HepG2 (cell line): ENCODE measurements at regions not wholly inside any gene's neighbourhood (a gene's known extent, or its start where the extent isn't known, plus 50 kb on each side); places are given as distances from the start of the nearest gene placed in this dataset.

Source experiments
- ATAC-seq: fragments of 200-7000 bp; cut with Tn5 transposase; 3 replicates; pipeline ENCODE4 v1.9.1; 2020; ENCODE audit warnings: mild to moderate bottlenecking, moderate library complexity
- BruUV-seq: library from RNA; stranded (reverse); fragments of 400-500 nt; replicated peaks from 2 replicates; lab custom pipeline; 2021; lab: Mats Ljungman, UMichigan
- CTCF ChIA-PET: fragments of 300-600 bp; formaldehyde crosslinking; extraction: SDS; loops from one replicate; lab custom pipeline; 2021; ENCODE audit warnings: low total read pairs, inconsistent platforms, low intra/inter-chr PET ratio; lab: Yijun Ruan, JAX
- POLR2A ChIA-PET: fragments of 350-600 bp; sonication (Branson Sonifier 250); formaldehyde crosslinking; loops from one replicate; lab custom pipeline; 2020; ENCODE audit warnings: antibody characterized with exemption, inconsistent platforms; lab: Yijun Ruan, JAX
- DNase-seq: peaks from one replicate; pipeline ENCODE4 v3.0.0-alpha.2; 2015; ENCODE audit warnings: low spot score
- FAIRE-seq: peaks from 3 replicates; lab custom pipeline; 2011; peaks lifted over from hg19 to GRCh38; lab: Jason Lieb, UNC
- H2AFZ ChIP-seq: one replicate; pipeline ENCODE4 v1.6.1; 2011; ENCODE audit warnings: low read length, inconsistent platforms
- H3K27ac ChIP-seq: fragments of 300-600 bp; 3 replicates; pipeline ENCODE4 v1.8.0; 2011; ENCODE audit warnings: mixed run types, mild to moderate bottlenecking, mixed read lengths, low read length, inconsistent platforms; ENCODE audit not compliant: insufficient read depth; ENCODE audit errors: extremely low read length
- H3K27me3 ChIP-seq, 2 experiments: fragments of 200-600 bp in 1 of 2; 2 replicates in 1 of 2; 3 replicates in 1 of 2; pipeline versions ENCODE4 v1.6.0 to v1.8.0; 2011; ENCODE audit warnings: low read length in 2 of 2, mild to moderate bottlenecking in 2 of 2, moderate library complexity in 2 of 2, inconsistent platforms in 1 of 2; ENCODE audit not compliant: insufficient read depth in 2 of 2, control insufficient read depth in 1 of 2
- H3K36me3 ChIP-seq, 2 experiments: fragments of 200-600 bp in 1 of 2; replicated peaks in 1 of 2; 2 replicates in 1 of 2; 3 replicates in 1 of 2; pipeline versions ENCODE4 v1.5.1 to v1.8.0; 2011; ENCODE audit warnings: low read length in 2 of 2, inconsistent platforms in 1 of 2; ENCODE audit not compliant: insufficient read depth in 2 of 2, control insufficient read depth in 1 of 2
- H3K4me1 ChIP-seq: 2 replicates; pipeline ENCODE4 v1.5.1; 2012; ENCODE audit warnings: low read length, inconsistent platforms; ENCODE audit not compliant: insufficient read depth
- H3K4me2 ChIP-seq: 2 replicates; pipeline ENCODE4 v1.6.0; 2011; ENCODE audit warnings: low read depth, low read length, inconsistent platforms
- H3K4me3 ChIP-seq, 3 experiments: fragments of 200-600 bp in 1 of 3; sonication (generic), shearing (Covaris generic) in 1 of 3; replicated peaks in 1 of 3; 2 replicates each; pipeline ENCODE4 v1.5.1; 2011 to 2016; ENCODE audit warnings: low read length in 3 of 3, inconsistent platforms in 2 of 3, low read depth in 2 of 3, mild to moderate bottlenecking in 2 of 3, control low read depth in 1 of 3, mixed read lengths in 1 of 3; ENCODE audit not compliant: insufficient read depth in 1 of 3
- H3K79me2 ChIP-seq: one replicate; pipeline ENCODE4 v1.6.1; 2011; ENCODE audit warnings: low read length, inconsistent platforms; ENCODE audit not compliant: insufficient read depth
- H3K9ac ChIP-seq: 2 replicates; pipeline ENCODE4 v1.6.0; 2011; ENCODE audit warnings: mild to moderate bottlenecking, low read depth, low read length, inconsistent platforms; ENCODE audit not compliant: insufficient read depth
- H3K9me3 ChIP-seq: 2 replicates; pipeline ENCODE4 v1.5.1; 2012; ENCODE audit warnings: mild to moderate bottlenecking, low read length
- H4K20me1 ChIP-seq: 2 replicates; pipeline ENCODE4 v1.6.0; 2011; ENCODE audit warnings: inconsistent platforms, mild to moderate bottlenecking, low read length, moderate library complexity; ENCODE audit not compliant: insufficient read depth
- CENPX ChIP-seq: sonication (generic); formaldehyde crosslinking; IDR thresholded peaks from 2 replicates; pipeline ENCODE4 v1.9.0; 2021; ENCODE audit warnings: mild to moderate bottlenecking, missing genetic modification reagents, moderate library complexity
- GTF2F1 ChIP-seq: fragments of 150-350 bp; IDR thresholded peaks from 2 replicates; pipeline ENCODE4 v1.6.1; 2014; ENCODE audit warnings: low read length
- JUN ChIP-seq: sonication (generic); formaldehyde crosslinking; IDR thresholded peaks from 2 replicates; pipeline ENCODE4 v1.4.0; 2020; ENCODE audit warnings: mild to moderate bottlenecking, missing genetic modification reagents
- MBD4 ChIP-seq: IDR thresholded peaks from 2 replicates; pipeline ENCODE4 v1.6.1; 2012; ENCODE audit warnings: low read length, inconsistent platforms, borderline replicate concordance
- MTERF4 ChIP-seq: sonication (generic); formaldehyde crosslinking; IDR thresholded peaks from 2 replicates; pipeline ENCODE4 v1.8.0; 2023; ENCODE audit warnings: mild to moderate bottlenecking, missing genetic modification reagents
- MTF1 ChIP-seq: sonication (generic); formaldehyde crosslinking; IDR thresholded peaks from 2 replicates; pipeline ENCODE4 v1.5.0; 2020; ENCODE audit warnings: missing genetic modification reagents
- NFRKB ChIP-seq: fragments of 450-650 bp; IDR thresholded peaks from 2 replicates; pipeline ENCODE4 v1.6.1; 2017
- POLR2A ChIP-seq, 2 experiments: IDR thresholded peaks; 2 replicates each; pipeline ENCODE4 v1.6.1; 2011; ENCODE audit warnings: low read depth in 2 of 2, low read length in 2 of 2, mild to moderate bottlenecking in 1 of 2, moderate library complexity in 1 of 2; ENCODE audit not compliant: insufficient read depth in 1 of 2
- SMYD3 ChIP-seq: sonication (generic); formaldehyde crosslinking; IDR thresholded peaks from 2 replicates; pipeline ENCODE4 v1.8.1; 2023; ENCODE audit warnings: mild to moderate bottlenecking, missing genetic modification reagents
- ZNF326 ChIP-seq: sonication (generic); formaldehyde crosslinking; IDR thresholded peaks from 2 replicates; pipeline ENCODE4 v1.4.0; 2020; ENCODE audit warnings: missing genetic modification reagents, borderline replicate concordance
- ZNF337 ChIP-seq: sonication (generic); formaldehyde crosslinking; IDR thresholded peaks from 2 replicates; pipeline ENCODE4 v1.5.1; 2020; ENCODE audit warnings: missing genetic modification reagents, low read depth, mild to moderate bottlenecking, borderline replicate concordance
- ZNF432 ChIP-seq: sonication (generic); formaldehyde crosslinking; IDR thresholded peaks from 2 replicates; pipeline ENCODE4 v1.5.0; 2020; ENCODE audit warnings: missing genetic modification reagents, mild to moderate bottlenecking, borderline replicate concordance
- ZNF549 ChIP-seq: sonication (generic); formaldehyde crosslinking; IDR thresholded peaks from 2 replicates; pipeline ENCODE4 v1.5.0; 2020; ENCODE audit warnings: missing genetic modification reagents
- ZNF672 ChIP-seq: sonication (generic); formaldehyde crosslinking; IDR thresholded peaks from 2 replicates; pipeline ENCODE4 v1.8.1; 2022; ENCODE audit warnings: missing genetic modification reagents
- ZNF761 ChIP-seq: sonication (generic); formaldehyde crosslinking; conservative IDR thresholded peaks from 2 replicates; pipeline ENCODE4 v1.4.0; 2020; ENCODE audit warnings: mild to moderate bottlenecking, missing genetic modification reagents
- WGBS: methylation state at CpG from one replicate; pipeline ENCODE4 v1.1.6; 2017; ENCODE audit warnings: low lambda C conversion rate; 5-methylcytosine and 5-hydroxymethylcytosine counted together
- in situ Hi-C: cut with HindIII; loops from 2 replicates; pipeline ENCODE4 v1.10.0; 2017; ENCODE audit warnings: low pct_unique_long_range_greater_than_20kb; ENCODE audit not compliant: extremely low pct_ligation_motif_present
- intact Hi-C: fragments of 100-400 bp; cut with micrococcal nuclease; formaldehyde crosslinking; loops from one replicate; pipeline ENCODE4 v1.10.0; 2022; ENCODE audit not compliant: unreplicated experiment

DNA sequence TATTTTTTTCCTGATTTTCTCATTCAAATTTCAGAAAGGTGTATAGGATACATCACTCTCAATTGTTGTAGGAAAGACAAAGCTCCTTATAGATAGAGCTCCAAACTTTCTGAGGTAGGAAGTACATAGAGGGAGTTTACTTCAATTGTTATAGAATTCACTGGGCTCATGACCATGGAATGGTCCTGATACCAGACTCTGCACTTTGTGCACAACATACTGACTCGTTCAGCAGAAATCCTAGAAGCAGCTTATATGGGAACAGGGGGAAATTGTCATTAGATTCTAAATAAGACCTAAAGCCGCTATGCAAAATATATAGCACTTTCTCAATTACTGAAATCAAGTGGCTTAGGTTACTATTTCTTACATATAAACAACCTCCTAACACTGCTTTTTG lies 240.5 kb upstream of the TUSC1 start:
- no peak overlapping the region for H3K4me3 ChIP-seq
- no peak for ATAC-seq
- WGBS: 2% methylated on average over 2 of the region's 2 CpGs
- no peak overlapping the region for H2AFZ ChIP-seq
- ChIA-PET CTCF (no interaction called here), POLR2A (no interaction called here)
- H3K27ac ChIP-seq: no peak overlapping the region
- H3K4me1 ChIP-seq: no peaks in the 10 kb centered on the region
- no peaks in the 10 kb centered on the region for H3K36me3 ChIP-seq
- intact Hi-C loops (no loop called here), in situ Hi-C loops (no loop called here)
- H4K20me1 ChIP-seq: no peaks in the 10 kb centered on the region
- TF ChIP-seq ZNF672 (CRISPR knock-in tag) (no peak), ZNF761 (no peak), GTF2F1 (no peak), ZNF326 (no peak), MBD4 (no peak), JUN (CRISPR knock-in tag) (no peak), ZNF337 (no peak), NFRKB (no peak), CENPX (CRISPR knock-in tag) (no peak), ZNF432 (CRISPR knock-in tag) (no peak), MTF1 (CRISPR knock-in tag) (no peak), POLR2A (IDR thresholded peaks at IDR 0.05; ENCODE audit: insufficient read depth in 1 of 2, low read depth in 2 of 2, low read length in 2 of 2) (no peak), SMYD3 (CRISPR knock-in tag) (no peak), MTERF4 (CRISPR knock-in tag) (no peak), ZNF549 (no peak)
- no peak overlapping the region for H3K9ac ChIP-seq
- H3K9me3 ChIP-seq: peaks cover 19% of the 10 kb centered on the region
- no TSS peak for BruUV-seq
- no peaks in the 10 kb centered on the region for H3K27me3 ChIP-seq
- no peak for FAIRE-seq
- H3K79me2 ChIP-seq: no peaks in the 10 kb centered on the region
- H3K4me2 ChIP-seq: no peak overlapping the region
- DNase-seq: no peak
